SJCRH30 (cell line): ENCODE measurements at regions not wholly inside any gene's neighbourhood (a gene's known extent, or its start where the extent isn't known, plus 50 kb on each side); places are given as distances from the start of the nearest gene placed in this dataset.
"Not testable (repeated sequence)": the region's sequence is repeated elsewhere in the genome, so short reads cannot be mapped to it uniquely, and the experiment has no call there.

Source experiments
- DNase-seq, 2 experiments: peaks; one replicate each; pipeline ENCODE4 v3.0.0-alpha.2; 2015 to 2020
- H3K27ac ChIP-seq: fragments of 250-450 bp; sonication (Bioruptor Pico); 2 replicates; pipeline ENCODE4 v1.5.1; 2020; ENCODE audit warnings: mild to moderate bottlenecking, moderate library complexity
- H3K27me3 ChIP-seq: fragments of 250-450 bp; sonication (Bioruptor Pico); 2 replicates; pipeline ENCODE4 v1.5.1; 2020; ENCODE audit warnings: mild to moderate bottlenecking, moderate library complexity
- H3K36me3 ChIP-seq: fragments of 250-450 bp; sonication (Bioruptor Pico); 2 replicates; pipeline ENCODE4 v1.5.1; 2020; ENCODE audit warnings: mild to moderate bottlenecking, moderate library complexity
- H3K4me1 ChIP-seq: fragments of 250-450 bp; sonication (Bioruptor Pico); 2 replicates; pipeline ENCODE4 v1.5.1; 2020; ENCODE audit warnings: mild to moderate bottlenecking, moderate library complexity
- H3K4me3 ChIP-seq: fragments of 250-450 bp; sonication (Bioruptor Pico); 2 replicates; pipeline ENCODE4 v1.5.1; 2020; ENCODE audit warnings: mild to moderate bottlenecking, moderate library complexity
- H3K9me3 ChIP-seq: fragments of 250-450 bp; sonication (Bioruptor Pico); replicated peaks from 2 replicates; pipeline ENCODE4 v1.5.1; 2020; ENCODE audit warnings: mild to moderate bottlenecking, moderate library complexity

- DNase-seq, H3K27ac ChIP-seq, H3K27me3 ChIP-seq, H3K36me3 ChIP-seq, H3K4me1 ChIP-seq, H3K4me3 ChIP-seq, H3K9me3 ChIP-seq: not testable (repeated sequence)
Observed at GRCh38 chr11:3485737-3486136, 106.8 kb upstream of the ZNF195 start.

GRCh38 chr11:3476937-3477885 lies 98.3 kb upstream of the ZNF195 start:
- H3K4me1 ChIP-seq, H3K9me3 ChIP-seq, H3K36me3 ChIP-seq, H3K27me3 ChIP-seq, DNase-seq, H3K4me3 ChIP-seq, H3K27ac ChIP-seq: not testable (repeated sequence)

- H3K4me1 ChIP-seq, H3K27me3 ChIP-seq, H3K36me3 ChIP-seq, H3K27ac ChIP-seq, H3K9me3 ChIP-seq, DNase-seq, H3K4me3 ChIP-seq: not testable (repeated sequence)
Observed at GRCh38 chr11:3476084-3476936, 97.4 kb upstream of the ZNF195 start.

DNA sequence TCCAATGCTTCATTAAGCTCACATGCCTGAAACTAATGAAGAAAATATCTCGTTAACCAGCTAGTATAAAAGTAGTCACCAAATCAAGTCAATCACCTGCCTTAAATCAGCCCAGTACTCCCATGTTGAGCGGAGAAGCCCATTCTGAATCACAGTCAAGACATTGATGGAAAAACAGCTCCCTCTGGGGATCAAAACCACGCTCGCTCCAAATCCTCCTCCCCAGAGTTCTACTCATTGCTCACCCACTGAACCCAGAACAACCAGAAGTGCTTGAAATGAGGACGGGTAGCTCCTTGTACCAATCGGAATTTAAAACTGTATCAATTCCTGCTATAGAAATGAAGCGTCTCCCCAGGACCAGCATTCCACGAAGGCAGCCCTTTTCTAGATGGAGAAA lies 90.0 kb upstream of the ZNF195 start:
- H3K27me3 ChIP-seq, H3K9me3 ChIP-seq, H3K36me3 ChIP-seq, H3K4me1 ChIP-seq, DNase-seq, H3K4me3 ChIP-seq, H3K27ac ChIP-seq: not testable (repeated sequence)

- not testable (repeated sequence) for H3K36me3 ChIP-seq, H3K4me3 ChIP-seq, H3K4me1 ChIP-seq, H3K27me3 ChIP-seq, DNase-seq, H3K27ac ChIP-seq, H3K9me3 ChIP-seq
Observed at GRCh38 chr11:3467599-3467998, 88.7 kb upstream of the ZNF195 start.

- not testable (repeated sequence) for H3K9me3 ChIP-seq, H3K4me1 ChIP-seq, H3K4me3 ChIP-seq, H3K36me3 ChIP-seq, H3K27ac ChIP-seq, DNase-seq, H3K27me3 ChIP-seq
Observed at GRCh38 chr11:3455666-3456065, 76.7 kb upstream of the ZNF195 start.

DNA sequence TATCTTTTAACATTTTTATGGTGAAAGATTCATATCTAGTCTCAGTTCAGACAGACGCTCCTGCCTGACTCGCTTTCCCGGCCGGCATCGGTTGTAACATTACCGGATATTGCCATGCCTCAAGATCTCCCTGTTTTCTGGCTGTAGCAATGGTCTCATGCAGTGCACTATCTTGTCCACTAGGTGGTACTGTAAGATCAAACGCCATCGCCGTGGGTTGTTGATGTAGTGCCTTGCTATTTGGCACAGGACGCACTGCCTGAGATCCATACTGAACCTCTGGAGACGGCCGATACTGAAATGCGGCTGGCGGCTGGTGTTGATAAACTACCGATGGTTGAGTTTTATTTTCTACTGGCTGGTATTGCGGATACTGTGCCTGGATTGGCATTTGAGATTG lies 75.9 kb upstream of the ZNF195 start:
- not testable (repeated sequence) for H3K9me3 ChIP-seq, H3K36me3 ChIP-seq, H3K4me1 ChIP-seq, H3K27me3 ChIP-seq, H3K4me3 ChIP-seq, H3K27ac ChIP-seq
- DNase-seq: peak; percentile 29 to 59

DNA sequence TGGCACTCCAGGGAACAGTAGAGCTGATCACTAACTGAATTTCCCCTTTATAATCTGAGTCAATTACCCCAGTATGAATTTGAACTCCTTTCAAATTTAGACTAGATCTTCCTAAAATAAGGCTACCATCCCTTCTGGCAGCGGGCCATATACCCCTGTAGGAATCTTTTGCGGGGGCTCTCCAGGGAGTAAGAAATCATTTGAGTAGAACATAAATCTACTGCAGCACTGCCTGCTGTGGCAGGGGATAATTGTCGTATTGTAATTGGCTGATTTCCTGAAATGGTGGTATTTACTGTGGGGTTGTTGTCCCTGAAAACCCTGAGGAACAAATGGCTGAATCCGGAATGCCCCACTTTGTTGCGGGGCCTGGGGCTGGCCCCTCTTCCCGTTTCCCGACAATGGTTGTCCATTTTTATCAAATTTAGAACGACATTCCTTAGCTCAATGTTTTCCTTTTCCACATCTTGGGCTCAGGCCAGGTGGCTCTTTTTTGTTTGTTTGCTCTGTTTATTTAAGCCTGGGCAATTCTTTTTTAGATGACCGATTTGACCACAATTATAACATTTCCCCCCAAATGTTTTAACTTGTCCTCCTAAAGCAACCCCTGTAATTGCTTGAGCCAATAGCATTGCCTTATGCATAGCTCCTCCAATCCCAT lies 74.8 kb upstream of the ZNF195 start:
- H3K36me3 ChIP-seq, H3K27me3 ChIP-seq, H3K4me3 ChIP-seq, H3K4me1 ChIP-seq, H3K9me3 ChIP-seq, H3K27ac ChIP-seq, DNase-seq: not testable (repeated sequence)

GRCh38 chr11:3450822-3451221 lies 71.9 kb upstream of the ZNF195 start:
- H3K27me3 ChIP-seq, DNase-seq, H3K4me1 ChIP-seq, H3K27ac ChIP-seq, H3K9me3 ChIP-seq, H3K36me3 ChIP-seq, H3K4me3 ChIP-seq: not testable (repeated sequence)

- not testable (repeated sequence) for H3K4me1 ChIP-seq, H3K36me3 ChIP-seq, H3K27ac ChIP-seq, H3K9me3 ChIP-seq, DNase-seq, H3K4me3 ChIP-seq, H3K27me3 ChIP-seq
Observed at GRCh38 chr11:3445535-3445934, 66.6 kb upstream of the ZNF195 start.

GRCh38 chr11:3444420-3444744 lies 65.4 kb upstream of the ZNF195 start:
- DNase-seq, H3K27ac ChIP-seq, H3K4me3 ChIP-seq, H3K27me3 ChIP-seq, H3K36me3 ChIP-seq, H3K4me1 ChIP-seq, H3K9me3 ChIP-seq: not testable (repeated sequence)

DNA sequence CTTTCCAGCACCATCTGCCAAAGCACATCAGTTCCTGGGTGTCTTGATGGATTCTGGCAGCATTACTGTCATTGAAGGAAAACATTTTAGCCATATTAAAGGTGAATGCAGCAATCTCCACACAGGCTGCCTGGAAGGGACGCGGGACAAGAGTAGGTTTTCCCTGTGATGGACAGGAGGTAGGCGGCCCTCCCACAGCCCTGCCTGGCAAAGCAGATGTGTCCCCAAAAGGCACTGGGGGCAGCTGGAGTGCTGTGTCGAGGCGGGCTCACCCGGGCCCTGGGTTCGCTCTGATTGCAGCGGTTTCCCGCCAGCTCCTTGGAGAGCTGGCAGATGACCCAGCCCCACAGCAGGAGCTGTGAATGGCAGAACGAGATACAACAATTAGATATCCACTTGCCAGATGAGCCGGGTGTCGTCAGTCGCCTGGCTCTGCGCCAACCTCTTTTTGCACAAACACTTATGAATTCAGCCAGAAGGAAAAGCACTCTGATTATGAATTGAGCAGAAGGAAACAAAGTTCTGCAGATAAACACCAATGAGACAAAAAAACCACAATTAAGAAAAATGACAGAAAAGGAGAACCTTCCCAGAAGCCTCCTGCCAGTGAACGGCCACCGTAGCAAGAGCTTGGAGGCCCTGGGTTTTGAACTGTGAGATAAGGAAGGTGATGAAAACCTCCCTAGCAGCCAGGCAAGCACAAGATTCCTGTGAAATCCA lies 64.9 kb upstream of the ZNF195 start:
- H3K4me3 ChIP-seq, H3K4me1 ChIP-seq, DNase-seq, H3K27ac ChIP-seq, H3K9me3 ChIP-seq, H3K36me3 ChIP-seq, H3K27me3 ChIP-seq: not testable (repeated sequence)

DNA sequence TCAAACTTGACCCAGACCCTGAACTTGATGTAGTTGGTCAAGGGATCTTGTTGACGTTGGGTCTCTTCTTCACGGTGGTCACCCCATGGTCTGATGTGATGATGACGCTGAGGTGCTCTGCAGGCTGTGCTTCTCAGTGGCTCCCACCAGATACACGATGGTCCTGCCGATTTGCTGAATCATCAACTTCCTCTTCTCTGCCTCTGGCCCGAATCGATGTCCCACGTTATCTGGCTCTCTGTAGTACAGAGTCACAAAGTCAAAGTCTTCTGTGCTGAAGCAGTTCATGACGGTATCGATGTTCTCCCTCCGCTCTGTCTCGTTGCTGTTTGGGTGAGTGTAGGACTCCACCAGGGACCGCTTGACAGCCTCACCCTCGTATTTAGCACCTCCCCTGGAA lies 58.5 kb upstream of the ZNF195 start:
- not testable (repeated sequence) for H3K9me3 ChIP-seq, H3K27ac ChIP-seq, H3K36me3 ChIP-seq, H3K4me1 ChIP-seq, H3K27me3 ChIP-seq, H3K4me3 ChIP-seq, DNase-seq

DNA sequence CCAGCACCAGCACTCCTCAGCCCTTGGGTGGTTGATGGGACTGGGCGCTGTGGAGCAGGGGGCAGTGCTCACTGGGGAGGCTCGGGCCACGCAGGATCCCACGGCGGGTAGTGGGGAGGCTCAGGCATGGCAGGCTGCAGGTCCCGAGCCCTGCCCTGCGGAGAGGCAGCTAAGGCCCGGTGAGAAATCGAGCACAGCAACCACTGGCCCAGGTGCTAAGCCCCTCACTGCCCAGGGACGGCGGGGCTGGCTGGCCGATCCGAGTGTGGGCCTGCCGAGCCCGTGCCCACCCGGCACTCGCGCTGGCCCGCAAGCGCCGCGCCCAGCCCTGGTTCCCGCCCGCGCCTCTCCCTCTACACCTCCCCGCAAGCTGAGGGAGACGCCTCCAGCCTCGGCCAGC lies 56.0 kb upstream of the ZNF195 start:
- no peak overlapping the region for H3K4me3 ChIP-seq
- no peak overlapping the region for H3K27ac ChIP-seq
- H3K9me3 ChIP-seq: no peaks in the 10 kb centered on the region
- H3K4me1 ChIP-seq: no peaks in the 10 kb centered on the region
- DNase-seq: no peak
- H3K36me3 ChIP-seq: no peaks in the 10 kb centered on the region
- no peaks in the 10 kb centered on the region for H3K27me3 ChIP-seq

GRCh38 chr11:3429191-3429590 lies 50.2 kb upstream of the ZNF195 start:
- DNase-seq, H3K4me3 ChIP-seq, H3K4me1 ChIP-seq, H3K27me3 ChIP-seq, H3K27ac ChIP-seq, H3K36me3 ChIP-seq, H3K9me3 ChIP-seq: not testable (repeated sequence)
